ENCODE measurements at regions not wholly inside any gene's neighbourhood (a gene's known extent, or its start where the extent isn't known, plus 50 kb on each side); places are given as distances from the start of the nearest gene placed in this dataset.

DNA sequence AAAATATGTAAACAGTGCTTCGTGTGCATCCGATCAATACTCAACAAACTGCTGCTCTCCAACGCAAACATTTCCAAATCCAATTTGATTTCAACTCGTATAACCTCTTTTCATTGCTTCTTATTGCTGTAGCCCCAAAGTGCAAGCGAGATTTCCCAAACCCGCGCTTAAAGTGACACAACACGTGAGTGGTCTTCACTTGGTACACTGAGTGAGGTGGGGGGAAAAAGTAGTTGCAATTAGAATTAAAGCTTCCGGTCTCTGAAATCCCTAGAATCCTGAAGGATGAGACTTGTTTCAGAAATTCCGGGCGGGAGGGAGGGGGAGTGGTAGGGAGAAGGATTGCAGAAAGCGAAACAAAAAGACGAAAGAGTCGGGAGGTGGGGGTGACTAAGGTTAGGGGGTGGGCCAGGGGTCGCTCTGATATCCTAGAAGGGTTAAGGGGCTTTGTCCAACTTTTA lies 387.5 kb downstream of the BCAT1 start:
- Histone ChIP-seq H3K27me3 (ENCODE audit: control insufficient read depth, insufficient read depth, low read length) (no peaks in the 10 kb centered on the region), H4K5ac (ENCODE audit: low read depth, low read length) (peak overlapping the region; percentile 89), H2AK9ac (replicated peaks; ENCODE audit: low read depth, low read length, poor library complexity) (peak overlapping the region; percentile 73), H3K14ac (replicated peaks; ENCODE audit: low read depth, low read length) (peak overlapping the region; percentile 70), H2AK5ac (ENCODE audit: low read depth, low read length) (peak overlapping the region; percentile 9; the same call in 1 of the 2 replicates), H2BK120ac (ENCODE audit: low read depth, low read length) (peak overlapping the region; percentile 73), H2BK20ac (ENCODE audit: low read depth, low read length) (peak overlapping the region; percentile 82), H3K18ac (ENCODE audit: low read depth, low read length) (peak overlapping the region; percentile 73), H3K4me3 (ENCODE audit: insufficient read depth, low read depth, low read length) (peak overlapping the region; percentile 98), H4K91ac (ENCODE audit: insufficient read depth, low read depth, low read length) (peak overlapping the region; percentile 69), H3K36me3 (ENCODE audit: control insufficient read depth, insufficient read depth, low read length) (no peaks in the 10 kb centered on the region), H4K8ac (ENCODE audit: low read depth in 2 of 2, low read length in 2 of 2) (peak overlapping the region; percentile 16 to 85), H3K79me1 (ENCODE audit: low read depth in 1 of 2, low read length in 2 of 2) (peaks cover 9 to 28% of the 10 kb centered on the region in 2 experiments; a peak in 3 of 4 replicates), H3K9ac (ENCODE audit: low read depth, low read length) (peak overlapping the region; percentile 98), H3K4me1 (ENCODE audit: control insufficient read depth, insufficient read depth, low read length) (peaks cover 5% of the 10 kb centered on the region; the same call in 1 of the 2 replicates), H3K23ac (ENCODE audit: low read depth, low read length) (peak overlapping the region; percentile 80), H3K9me3 (ENCODE audit: control insufficient read depth, insufficient read depth, low read length) (no peaks in the 10 kb centered on the region), H3K4me2 (ENCODE audit: low read depth, low read length) (peak overlapping the region; percentile 99), H3K27ac (ENCODE audit: insufficient read depth, low read length) (peak overlapping the region; percentile 98), H4K20me1 (ENCODE audit: insufficient read depth, low read length) (no peaks in the 10 kb centered on the region), H2AFZ (replicated peaks; ENCODE audit: low read length, poor library complexity) (peak overlapping the region; percentile 97), H3K4ac (ENCODE audit: low read depth, low read length) (peak overlapping the region; percentile 93), H3K9me1 (ENCODE audit: insufficient read depth, low read length) (no peaks in the 10 kb centered on the region), H2BK15ac (ENCODE audit: low read depth, low read length) (peak overlapping the region; percentile 51; the same call in 1 of the 3 replicates), H3K56ac (ENCODE audit: extremely low read depth, insufficient read depth, low read length) (peak overlapping the region; percentile 95), H2BK5ac (ENCODE audit: low read depth, low read length, poor library complexity, severe bottlenecking) (peak overlapping the region; percentile 82)
- ATAC-seq (ENCODE audit: low read depth), result peak; percentile 50
- ChIA-PET CTCF (no interaction called here), POLR2A (ENCODE audit: unreplicated experiment) (interaction anchor here (1.0 kb wide), 1 partner anchor 183 kb away, joined by 4 read pairs; no protein-coding TSS in a partner anchor)
- in situ Hi-C loops (cut with MboI; ENCODE audit: low sequenced_read_pairs), result loop anchor here (25.0 kb wide), 1 partner anchor 449 kb away; no protein-coding TSS in a partner anchor
- TF ChIP-seq RFX5 (IDR thresholded peaks at IDR 0.05; ENCODE audit: low read depth, low read length) (no peak), FOS (IDR thresholded peaks at IDR 0.05; ENCODE audit: low read depth, low read length) (no peak), POLR2A (IDR thresholded peaks at IDR 0.05; ENCODE audit: low read depth, low read length) (no peak), MXI1 (IDR thresholded peaks at IDR 0.05; ENCODE audit: borderline replicate concordance, low read depth, low read length) (no peak), BHLHE40 (IDR thresholded peaks at IDR 0.05; ENCODE audit: low read depth, low read length) (peak; percentile 56; the same call in 1 of the 2 replicates), CTCF (conservative IDR thresholded peaks at IDR 0.05; ENCODE audit: low read depth, low read length) (no peak), SMC3 (IDR thresholded peaks at IDR 0.05; ENCODE audit: low read depth, low read length) (no peak), MAZ (IDR thresholded peaks at IDR 0.05; ENCODE audit: borderline replicate concordance, low read depth, low read length) (peak; percentile 74; the same call in 1 of the 2 replicates), CHD1 (IDR thresholded peaks at IDR 0.05; ENCODE audit: low read depth, low read length) (no peak)
- TF ChIP-seq, protein P1, sequence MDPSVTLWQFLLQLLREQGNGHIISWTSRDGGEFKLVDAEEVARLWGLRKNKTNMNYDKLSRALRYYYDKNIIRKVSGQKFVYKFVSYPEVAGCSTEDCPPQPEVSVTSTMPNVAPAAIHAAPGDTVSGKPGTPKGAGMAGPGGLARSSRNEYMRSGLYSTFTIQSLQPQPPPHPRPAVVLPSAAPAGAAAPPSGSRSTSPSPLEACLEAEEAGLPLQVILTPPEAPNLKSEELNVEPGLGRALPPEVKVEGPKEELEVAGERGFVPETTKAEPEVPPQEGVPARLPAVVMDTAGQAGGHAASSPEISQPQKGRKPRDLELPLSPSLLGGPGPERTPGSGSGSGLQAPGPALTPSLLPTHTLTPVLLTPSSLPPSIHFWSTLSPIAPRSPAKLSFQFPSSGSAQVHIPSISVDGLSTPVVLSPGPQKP (IDR thresholded peaks at IDR 0.05; ENCODE audit: borderline replicate concordance, low read depth, low read length), result no peak
- dilution Hi-C loops (cut with HindIII; ENCODE audit: low sequenced_read_pairs, unreplicated experiment), result no loop called here
- intact Hi-C loops (cut with micrococcal nuclease), result loop anchor here (2.0 to 10.0 kb wide), 6 partner anchors 166 to 1357 kb away; no protein-coding TSS in a partner anchor
- DNase-seq, result peak; percentile 65
- no TSS peak for BruUV-seq (replicated peaks)
- 0% methylated on average over 6 of the region's 15 CpGs; no CpG with 5 or more reads in 1 of the 2 experiments for WGBS, 2 experiments (ENCODE audit: extremely low coverage in 2 of 2, insufficient read length in 1 of 2)

All from IMR-90 (cell line).